ENCODE measurements at regions not wholly inside any gene's neighbourhood (a gene's known extent, or its start where the extent isn't known, plus 50 kb on each side); places are given as distances from the start of the nearest gene placed in this dataset.

GRCh38 chr5:57902095-57902494 is 419.5 kb upstream of the ACTBL2 start:
- H3K9me3 ChIP-seq (ENCODE audit: control insufficient read depth, insufficient read depth, low read depth, low read length) = no peaks in the 10 kb centered on the region
- no peaks in the 10 kb centered on the region for H3K27me3 ChIP-seq (ENCODE audit: control insufficient read depth, insufficient read depth, low read length)
- no peaks in the 10 kb centered on the region for H3K36me3 ChIP-seq (ENCODE audit: control insufficient read depth, insufficient read depth, low read length)
- no peak overlapping the region for H3K27ac ChIP-seq (ENCODE audit: low read depth, low read length)
- H3K4me3 ChIP-seq (ENCODE audit: low read depth, low read length) = no peak overlapping the region
- H3K4me1 ChIP-seq (ENCODE audit: control insufficient read depth, insufficient read depth, low read length) = no peaks in the 10 kb centered on the region
- H3K9ac ChIP-seq (ENCODE audit: low read length) = no peak overlapping the region

- H3K27me3 ChIP-seq (ENCODE audit: control insufficient read depth, insufficient read depth, low read length) = no peaks in the 10 kb centered on the region
- no peaks in the 10 kb centered on the region for H3K4me1 ChIP-seq (ENCODE audit: control insufficient read depth, insufficient read depth, low read length)
- H3K9me3 ChIP-seq (ENCODE audit: control insufficient read depth, insufficient read depth, low read depth, low read length) = no peaks in the 10 kb centered on the region
- H3K9ac ChIP-seq (ENCODE audit: low read length) = no peak overlapping the region
- H3K4me3 ChIP-seq (ENCODE audit: low read depth, low read length) = no peak overlapping the region
- H3K36me3 ChIP-seq (ENCODE audit: control insufficient read depth, insufficient read depth, low read length) = no peaks in the 10 kb centered on the region
- H3K27ac ChIP-seq (ENCODE audit: low read depth, low read length) = no peak overlapping the region
Measured at GRCh38 chr5:57900381-57900944, 417.9 kb upstream of the ACTBL2 start.

- H3K9ac ChIP-seq (ENCODE audit: low read length) = no peak overlapping the region
- no peaks in the 10 kb centered on the region for H3K27me3 ChIP-seq (ENCODE audit: control insufficient read depth, insufficient read depth, low read length)
- no peaks in the 10 kb centered on the region for H3K36me3 ChIP-seq (ENCODE audit: control insufficient read depth, insufficient read depth, low read length)
Measured at GRCh38 chr5:57896576-57896975, 414.0 kb upstream of the ACTBL2 start.

GRCh38 chr5:57895766-57896165 is 413.2 kb upstream of the ACTBL2 start:
- Histone ChIP-seq H3K27ac (ENCODE audit: low read depth, low read length) (no peak overlapping the region), H3K9me3 (ENCODE audit: control insufficient read depth, insufficient read depth, low read depth, low read length) (no peaks in the 10 kb centered on the region), H3K4me3 (ENCODE audit: low read depth, low read length) (no peak overlapping the region), H3K9ac (ENCODE audit: low read length) (no peak overlapping the region), H3K27me3 (ENCODE audit: control insufficient read depth, insufficient read depth, low read length) (no peaks in the 10 kb centered on the region), H3K4me1 (ENCODE audit: control insufficient read depth, insufficient read depth, low read length) (peaks cover 11% of the 10 kb centered on the region; the same call in 1 of the 2 replicates), H3K36me3 (ENCODE audit: control insufficient read depth, insufficient read depth, low read length) (no peaks in the 10 kb centered on the region)

More at GRCh38 chr5:57896576-57896975, 414.0 kb upstream of the ACTBL2 start:
- Histone ChIP-seq H3K4me1 (ENCODE audit: control insufficient read depth, insufficient read depth, low read length) (peaks cover 3% of the 10 kb centered on the region; the same call in 1 of the 2 replicates), H3K9me3 (ENCODE audit: control insufficient read depth, insufficient read depth, low read depth, low read length) (no peaks in the 10 kb centered on the region), H3K27ac (ENCODE audit: low read depth, low read length) (no peak overlapping the region), H3K4me3 (ENCODE audit: low read depth, low read length) (no peak overlapping the region)

GRCh38 chr5:57893926-57894325 is 411.3 kb upstream of the ACTBL2 start:
- Histone ChIP-seq H3K27me3 (ENCODE audit: control insufficient read depth, insufficient read depth, low read length) (no peaks in the 10 kb centered on the region), H3K4me3 (ENCODE audit: low read depth, low read length) (no peak overlapping the region), H3K27ac (ENCODE audit: low read depth, low read length) (no peak overlapping the region), H3K36me3 (ENCODE audit: control insufficient read depth, insufficient read depth, low read length) (no peaks in the 10 kb centered on the region), H3K4me1 (ENCODE audit: control insufficient read depth, insufficient read depth, low read length) (peaks cover 15% of the 10 kb centered on the region), H3K9me3 (ENCODE audit: control insufficient read depth, insufficient read depth, low read depth, low read length) (no peaks in the 10 kb centered on the region), H3K9ac (ENCODE audit: low read length) (no peak overlapping the region)

GRCh38 chr5:57891443-57891842 is 408.8 kb upstream of the ACTBL2 start:
- H3K4me3 ChIP-seq (ENCODE audit: low read depth, low read length) = no peak overlapping the region
- H3K27me3 ChIP-seq (ENCODE audit: control insufficient read depth, insufficient read depth, low read length) = no peaks in the 10 kb centered on the region
- peak overlapping the region; percentile 2; the same call in 1 of the 2 replicates for H3K27ac ChIP-seq (ENCODE audit: low read depth, low read length)
- no peaks in the 10 kb centered on the region for H3K9me3 ChIP-seq (ENCODE audit: control insufficient read depth, insufficient read depth, low read depth, low read length)
- no peaks in the 10 kb centered on the region for H3K36me3 ChIP-seq (ENCODE audit: control insufficient read depth, insufficient read depth, low read length)
- no peak overlapping the region for H3K9ac ChIP-seq (ENCODE audit: low read length)
- peaks cover 24% of the 10 kb centered on the region for H3K4me1 ChIP-seq (ENCODE audit: control insufficient read depth, insufficient read depth, low read length)

GRCh38 chr5:57889558-57889957 is 406.9 kb upstream of the ACTBL2 start:
- no peak overlapping the region for H3K9ac ChIP-seq (ENCODE audit: low read length)
- H3K27ac ChIP-seq (ENCODE audit: low read depth, low read length) = no peak overlapping the region
- no peaks in the 10 kb centered on the region for H3K9me3 ChIP-seq (ENCODE audit: control insufficient read depth, insufficient read depth, low read depth, low read length)
- peaks cover 24% of the 10 kb centered on the region for H3K4me1 ChIP-seq (ENCODE audit: control insufficient read depth, insufficient read depth, low read length)
- H3K36me3 ChIP-seq (ENCODE audit: control insufficient read depth, insufficient read depth, low read length) = no peaks in the 10 kb centered on the region
- H3K27me3 ChIP-seq (ENCODE audit: control insufficient read depth, insufficient read depth, low read length) = no peaks in the 10 kb centered on the region
- H3K4me3 ChIP-seq (ENCODE audit: low read depth, low read length) = no peak overlapping the region

GRCh38 chr5:57887851-57888621 is 405.4 kb upstream of the ACTBL2 start:
- no peak overlapping the region for H3K9ac ChIP-seq (ENCODE audit: low read length)
- H3K9me3 ChIP-seq (ENCODE audit: control insufficient read depth, insufficient read depth, low read depth, low read length) = no peaks in the 10 kb centered on the region
- no peaks in the 10 kb centered on the region for H3K27me3 ChIP-seq (ENCODE audit: control insufficient read depth, insufficient read depth, low read length)
- no peaks in the 10 kb centered on the region for H3K36me3 ChIP-seq (ENCODE audit: control insufficient read depth, insufficient read depth, low read length)
- no peak overlapping the region for H3K4me3 ChIP-seq (ENCODE audit: low read depth, low read length)
- peaks cover 24% of the 10 kb centered on the region for H3K4me1 ChIP-seq (ENCODE audit: control insufficient read depth, insufficient read depth, low read length)
- no peak overlapping the region for H3K27ac ChIP-seq (ENCODE audit: low read depth, low read length)

GRCh38 chr5:57884346-57885102 is 401.9 kb upstream of the ACTBL2 start:
- no peaks in the 10 kb centered on the region for H3K9me3 ChIP-seq (ENCODE audit: control insufficient read depth, insufficient read depth, low read depth, low read length)

GRCh38 chr5:57880216-57880615 is 397.6 kb upstream of the ACTBL2 start:
- no peaks in the 10 kb centered on the region for H3K27me3 ChIP-seq (ENCODE audit: control insufficient read depth, insufficient read depth, low read length)
- no peaks in the 10 kb centered on the region for H3K4me1 ChIP-seq (ENCODE audit: control insufficient read depth, insufficient read depth, low read length)
- no peak overlapping the region for H3K9ac ChIP-seq (ENCODE audit: low read length)
- no peaks in the 10 kb centered on the region for H3K36me3 ChIP-seq (ENCODE audit: control insufficient read depth, insufficient read depth, low read length)
- no peaks in the 10 kb centered on the region for H3K9me3 ChIP-seq (ENCODE audit: control insufficient read depth, insufficient read depth, low read depth, low read length)
- no peak overlapping the region for H3K4me3 ChIP-seq (ENCODE audit: low read depth, low read length)
- no peak overlapping the region for H3K27ac ChIP-seq (ENCODE audit: low read depth, low read length)

More at GRCh38 chr5:57884346-57885102, 401.9 kb upstream of the ACTBL2 start:
- Histone ChIP-seq H3K27me3 (ENCODE audit: control insufficient read depth, insufficient read depth, low read length) (no peaks in the 10 kb centered on the region), H3K36me3 (ENCODE audit: control insufficient read depth, insufficient read depth, low read length) (no peaks in the 10 kb centered on the region), H3K4me3 (ENCODE audit: low read depth, low read length) (no peak overlapping the region), H3K9ac (ENCODE audit: low read length) (no peak overlapping the region), H3K4me1 (ENCODE audit: control insufficient read depth, insufficient read depth, low read length) (peaks cover 10% of the 10 kb centered on the region; the same call in 1 of the 2 replicates), H3K27ac (ENCODE audit: low read depth, low read length) (no peak overlapping the region)

GRCh38 chr5:57878301-57878722 is 395.7 kb upstream of the ACTBL2 start:
- no peaks in the 10 kb centered on the region for H3K27me3 ChIP-seq (ENCODE audit: control insufficient read depth, insufficient read depth, low read length)
- H3K9ac ChIP-seq (ENCODE audit: low read length) = no peak overlapping the region
- H3K4me1 ChIP-seq (ENCODE audit: control insufficient read depth, insufficient read depth, low read length) = no peaks in the 10 kb centered on the region
- H3K4me3 ChIP-seq (ENCODE audit: low read depth, low read length) = no peak overlapping the region
- no peaks in the 10 kb centered on the region for H3K9me3 ChIP-seq (ENCODE audit: control insufficient read depth, insufficient read depth, low read depth, low read length)
- H3K36me3 ChIP-seq (ENCODE audit: control insufficient read depth, insufficient read depth, low read length) = no peaks in the 10 kb centered on the region
- no peak overlapping the region for H3K27ac ChIP-seq (ENCODE audit: low read depth, low read length)
